GM12875 (cell line): ENCODE measurements at regions not wholly inside any gene's neighbourhood (a gene's known extent, or its start where the extent isn't known, plus 50 kb on each side); places are given as distances from the start of the nearest gene placed in this dataset.
"Not testable (repeated sequence)": the region's sequence is repeated elsewhere in the genome, so short reads cannot be mapped to it uniquely, and the experiment has no call there.

Experiments used
- H3K4me3 ChIP-seq: one replicate; pipeline ENCODE4 v1.5.1; 2011; ENCODE audit warnings: low read depth, low read length, control low read depth
- TF ChIP-seq, protein P1 (sequence below): IDR thresholded peaks from 2 replicates; pipeline ENCODE4 v1.5.1; 2011; ENCODE audit warnings: low read depth, mild to moderate bottlenecking, control low read depth, inconsistent platforms, low read length, moderate library complexity, borderline replicate concordance; ENCODE audit not compliant: insufficient read depth

DNA sequence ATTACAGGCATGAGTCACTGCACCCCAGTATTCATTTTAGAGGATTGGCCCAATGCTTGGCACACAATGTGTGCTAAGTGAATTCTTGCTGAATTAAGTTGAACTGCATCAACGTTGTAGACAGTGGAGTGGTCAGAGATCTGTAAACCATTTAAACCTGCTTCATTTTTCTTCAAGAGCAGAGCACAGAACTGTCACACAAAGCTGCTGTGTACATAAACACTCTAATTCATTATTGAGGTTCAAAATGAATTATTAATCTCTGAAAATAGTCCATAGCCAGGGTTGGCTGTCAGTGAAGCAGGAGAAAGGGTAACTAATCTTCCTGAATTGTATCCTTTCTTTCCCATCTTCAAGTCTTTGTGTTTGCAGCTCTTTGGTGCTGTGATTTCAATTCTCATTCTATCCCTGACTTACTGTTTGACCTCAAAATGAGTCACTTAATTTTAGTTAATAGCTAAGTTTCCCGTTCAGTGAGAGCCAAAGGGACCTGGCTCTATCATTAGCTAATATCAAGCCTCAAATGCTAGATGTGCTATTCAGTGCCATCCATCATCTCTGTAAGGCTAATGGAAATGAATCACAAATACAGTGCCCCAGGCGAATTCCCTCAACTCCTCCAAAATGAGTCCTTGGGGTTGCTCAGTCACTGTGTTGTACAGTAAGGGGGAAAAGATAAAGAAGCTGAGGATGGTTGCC is 77.0 kb upstream of the TSC22D1 start:
- TF ChIP-seq, protein P1, sequence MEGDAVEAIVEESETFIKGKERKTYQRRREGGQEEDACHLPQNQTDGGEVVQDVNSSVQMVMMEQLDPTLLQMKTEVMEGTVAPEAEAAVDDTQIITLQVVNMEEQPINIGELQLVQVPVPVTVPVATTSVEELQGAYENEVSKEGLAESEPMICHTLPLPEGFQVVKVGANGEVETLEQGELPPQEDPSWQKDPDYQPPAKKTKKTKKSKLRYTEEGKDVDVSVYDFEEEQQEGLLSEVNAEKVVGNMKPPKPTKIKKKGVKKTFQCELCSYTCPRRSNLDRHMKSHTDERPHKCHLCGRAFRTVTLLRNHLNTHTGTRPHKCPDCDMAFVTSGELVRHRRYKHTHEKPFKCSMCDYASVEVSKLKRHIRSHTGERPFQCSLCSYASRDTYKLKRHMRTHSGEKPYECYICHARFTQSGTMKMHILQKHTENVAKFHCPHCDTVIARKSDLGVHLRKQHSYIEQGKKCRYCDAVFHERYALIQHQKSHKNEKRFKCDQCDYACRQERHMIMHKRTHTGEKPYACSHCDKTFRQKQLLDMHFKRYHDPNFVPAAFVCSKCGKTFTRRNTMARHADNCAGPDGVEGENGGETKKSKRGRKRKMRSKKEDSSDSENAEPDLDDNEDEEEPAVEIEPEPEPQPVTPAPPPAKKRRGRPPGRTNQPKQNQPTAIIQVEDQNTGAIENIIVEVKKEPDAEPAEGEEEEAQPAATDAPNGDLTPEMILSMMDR, result no peak
- no peak overlapping the region for H3K4me3 ChIP-seq

DNA sequence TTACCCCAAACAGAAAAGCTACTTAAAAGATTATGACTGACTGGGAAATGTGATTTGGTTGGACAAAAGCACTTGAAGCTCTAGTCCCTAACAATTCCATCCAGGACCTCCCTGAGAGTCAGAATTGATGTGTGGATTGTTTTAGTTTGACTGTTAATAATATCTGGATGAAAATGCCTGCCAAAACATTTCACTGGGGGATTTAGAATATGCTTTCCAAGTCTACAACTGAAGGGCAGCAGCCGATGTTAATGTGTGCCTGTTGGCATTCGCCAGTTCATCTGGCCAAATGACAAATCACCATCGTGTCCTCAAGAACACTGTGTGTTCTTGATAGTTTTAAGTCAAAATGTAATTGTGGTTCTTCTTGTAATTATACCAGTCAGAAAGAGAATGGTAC is 76.0 kb upstream of the TSC22D1 start:
- TF ChIP-seq, protein P1, result no peak
- H3K4me3 ChIP-seq, result no peak overlapping the region

DNA sequence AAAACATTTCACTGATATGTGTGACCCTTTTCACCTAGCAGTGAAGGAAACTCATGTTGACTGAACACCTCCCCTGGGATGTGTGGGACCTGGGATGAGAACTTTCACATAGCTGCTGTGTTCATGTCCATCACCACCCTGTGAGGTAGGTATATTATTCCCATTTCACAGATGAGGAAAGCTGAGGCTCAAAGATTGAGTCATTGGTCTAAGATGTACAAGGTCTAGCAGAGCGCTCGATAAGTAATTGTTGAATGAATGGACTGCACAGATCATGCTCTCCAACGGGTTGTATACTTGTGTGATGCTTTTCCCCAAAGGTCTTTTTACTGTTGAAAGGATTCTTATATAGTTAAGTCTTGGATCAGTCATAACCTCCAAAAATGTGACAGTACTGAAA is 75.6 kb upstream of the TSC22D1 start:
- TF ChIP-seq, protein P1, result no peak
- H3K4me3 ChIP-seq, result no peak overlapping the region

DNA sequence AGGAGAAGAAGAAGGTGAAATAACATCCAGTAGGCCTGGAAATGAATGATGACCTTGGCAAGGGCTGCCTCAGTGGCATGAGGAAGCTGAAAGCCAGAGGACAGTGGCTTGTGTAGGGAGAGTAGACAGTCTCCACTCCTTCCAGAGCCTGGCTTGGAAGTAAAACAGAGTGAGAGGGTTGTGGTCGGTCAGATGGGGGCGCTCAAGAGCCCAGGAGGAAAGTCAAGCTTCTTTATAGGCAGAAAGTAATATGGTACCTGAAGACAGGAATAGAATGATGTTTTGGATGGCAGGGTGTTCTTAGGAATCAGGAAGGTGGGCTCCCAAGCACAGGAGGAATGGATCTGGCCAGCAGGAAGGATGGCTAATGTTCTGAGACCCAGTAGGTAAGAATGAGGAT is 75.1 kb upstream of the TSC22D1 start:
- no peak overlapping the region for H3K4me3 ChIP-seq
- TF ChIP-seq, protein P1, result no peak

DNA sequence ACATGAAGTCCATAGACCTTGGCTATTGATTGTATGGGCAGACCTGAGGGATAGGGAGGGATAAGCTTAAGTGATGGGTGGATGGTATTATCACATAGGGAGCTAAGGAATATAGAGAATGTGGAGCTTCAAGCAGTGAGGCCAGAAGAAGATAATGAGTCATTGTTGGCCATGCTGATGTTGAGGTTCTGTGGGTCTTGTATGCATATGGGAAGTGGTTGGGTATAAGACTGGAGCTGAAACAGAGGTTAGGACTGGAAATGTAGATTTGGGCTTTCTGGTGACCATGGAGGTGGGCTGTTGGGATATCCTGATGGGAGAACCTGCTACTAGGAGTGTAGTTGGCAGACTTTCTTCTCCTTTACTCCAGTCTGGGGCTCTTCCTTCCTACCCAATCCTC is 73.7 kb upstream of the TSC22D1 start:
- no peak overlapping the region for H3K4me3 ChIP-seq
- TF ChIP-seq, protein P1, result no peak

DNA sequence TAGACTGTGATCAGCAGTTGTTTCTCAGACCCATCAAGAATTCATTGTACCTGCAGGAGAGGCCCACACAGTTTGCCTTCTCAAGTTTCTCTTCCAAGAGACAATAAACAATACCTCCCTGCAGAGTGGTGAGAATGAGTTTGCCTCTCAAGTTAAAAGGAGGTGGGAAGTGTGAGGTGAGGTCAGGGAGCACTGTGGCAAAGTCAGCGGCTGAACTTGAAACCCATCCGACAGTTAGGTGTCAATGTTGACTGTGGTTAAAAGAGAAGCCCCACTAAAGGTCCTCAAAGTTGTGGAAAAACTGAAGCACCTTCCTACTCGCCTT is 72.9 kb upstream of the TSC22D1 start:
- TF ChIP-seq, protein P1, result no peak
- no peak overlapping the region for H3K4me3 ChIP-seq

DNA sequence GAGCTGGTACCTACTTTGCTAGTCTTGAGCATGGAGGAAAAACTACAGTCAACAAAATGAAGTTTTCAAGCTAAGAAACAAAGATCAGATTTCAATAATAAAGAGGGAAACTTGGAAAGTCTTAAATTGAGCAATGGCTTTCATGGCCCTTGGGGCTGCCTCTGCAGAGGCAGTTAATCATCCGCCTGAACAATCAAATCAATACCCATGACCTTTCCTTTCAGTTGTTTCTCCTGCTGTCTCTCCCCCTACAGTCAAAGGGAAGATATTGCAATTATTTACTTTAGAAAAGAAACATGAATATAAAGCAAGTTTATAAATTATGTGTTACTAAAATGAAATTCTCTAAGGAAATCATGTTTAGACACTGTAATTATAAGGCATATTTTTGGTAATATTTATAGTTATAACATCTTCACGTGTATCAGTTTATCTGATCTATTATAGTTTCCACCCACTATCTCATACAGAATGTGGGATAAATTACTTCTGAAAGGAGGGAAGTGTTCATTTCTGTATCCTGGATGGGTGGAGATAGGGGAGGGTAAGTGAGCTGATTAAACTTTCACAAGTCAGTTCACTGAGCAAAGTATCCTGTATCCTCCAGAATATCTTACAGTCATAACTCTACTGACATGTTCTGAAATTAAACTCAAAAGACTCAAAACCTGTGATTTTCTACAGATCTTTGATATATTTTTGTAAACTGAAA is 72.4 kb upstream of the TSC22D1 start:
- TF ChIP-seq, protein P1, result peak; percentile 8; the same call in 1 of the 2 replicates
- no peak overlapping the region for H3K4me3 ChIP-seq

DNA sequence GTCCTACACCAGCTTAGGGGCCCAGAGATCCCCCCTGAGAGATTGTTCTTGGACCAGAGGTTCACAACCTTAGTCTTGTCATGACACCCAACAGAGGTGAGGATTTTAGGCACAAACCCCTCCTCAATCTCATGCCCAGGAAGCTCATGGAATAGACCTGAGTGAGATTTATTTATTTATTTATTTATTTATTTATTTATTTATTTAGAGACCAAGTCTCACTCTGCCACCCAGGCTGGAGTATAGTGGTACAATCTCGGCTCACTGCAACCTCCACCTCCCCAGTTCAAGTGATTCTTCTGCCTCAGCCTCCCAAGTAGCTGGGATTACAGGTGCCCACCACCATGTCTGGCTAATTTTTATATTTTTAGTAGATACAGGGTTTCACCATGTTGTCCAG is 71.4 kb upstream of the TSC22D1 start:
- H3K4me3 ChIP-seq, result not testable (repeated sequence)
